ENCODE measurements at regions not wholly inside any gene's neighbourhood (a gene's known extent, or its start where the extent isn't known, plus 50 kb on each side); places are given as distances from the start of the nearest gene placed in this dataset.

GRCh38 chr6:10112871-10113549 is 301.9 kb downstream of the TFAP2A start (continued):
- TF ChIP-seq ZBTB46 (CRISPR knock-in tag; IDR thresholded peaks at IDR 0.05; ENCODE audit: borderline replicate concordance) = no peak
- no peak for TF ChIP-seq MEIS1 (CRISPR knock-in tag; IDR thresholded peaks at IDR 0.05; ENCODE audit: borderline replicate concordance)
- TF ChIP-seq ISX (CRISPR knock-in tag; conservative IDR thresholded peaks at IDR 0.05) = no peak
- no peak for TF ChIP-seq ARID4A (CRISPR knock-in tag; IDR thresholded peaks at IDR 0.05; ENCODE audit: borderline replicate concordance)
- no peak for TF ChIP-seq ZNF160 (CRISPR knock-in tag; IDR thresholded peaks at IDR 0.05)
- no peak for TF ChIP-seq PAXIP1 (CRISPR knock-in tag; conservative IDR thresholded peaks at IDR 0.05)

Data from HepG2 (cell line).